ENCODE measurements at regions not wholly inside any gene's neighbourhood (a gene's known extent, or its start where the extent isn't known, plus 50 kb on each side); places are given as distances from the start of the nearest gene placed in this dataset.

GRCh38 chr2:16818203-16818556, 152.5 kb upstream of the CYRIA start:
- no peak for DNase-seq (ENCODE audit: low read depth in 2 of 2)

- no peak for DNase-seq (ENCODE audit: low read depth in 2 of 2)
These were observed 151.9 kb upstream of the CYRIA start for GRCh38 chr2:16817305-16818202.

GRCh38 chr2:16816522-16816921, 150.9 kb upstream of the CYRIA start:
- no peak for DNase-seq (ENCODE audit: low read depth in 2 of 2)

GRCh38 chr2:16816016-16816415, 150.4 kb upstream of the CYRIA start:
- no peak for DNase-seq (ENCODE audit: low read depth in 2 of 2)

- DNase-seq (ENCODE audit: low read depth in 2 of 2): no peak
These were observed 148.0 kb upstream of the CYRIA start for GRCh38 chr2:16813593-16813992.

GRCh38 chr2:16798472-16798871, 132.8 kb upstream of the CYRIA start:
- DNase-seq (ENCODE audit: low read depth in 2 of 2): no peak

- DNase-seq (ENCODE audit: low read depth in 2 of 2): no peak
These were observed 125.9 kb upstream of the CYRIA start for GRCh38 chr2:16791496-16791895.

GRCh38 chr2:16785149-16785548, 119.5 kb upstream of the CYRIA start:
- no peak for DNase-seq (ENCODE audit: low read depth in 2 of 2)

- no peak for DNase-seq (ENCODE audit: low read depth in 2 of 2)
These were observed 119.0 kb upstream of the CYRIA start for GRCh38 chr2:16784652-16785051.

- DNase-seq (ENCODE audit: low read depth in 2 of 2): no peak
These were observed 111.7 kb upstream of the CYRIA start for GRCh38 chr2:16777123-16777870.

GRCh38 chr2:16775899-16776231, 110.2 kb upstream of the CYRIA start:
- DNase-seq (ENCODE audit: low read depth in 2 of 2): no peak

- no peak for DNase-seq (ENCODE audit: low read depth in 2 of 2)
These were observed 109.6 kb upstream of the CYRIA start for GRCh38 chr2:16774980-16775898.

GRCh38 chr2:16774091-16774490, 108.5 kb upstream of the CYRIA start:
- no peak for DNase-seq (ENCODE audit: low read depth in 2 of 2)

GRCh38 chr2:16773080-16773713, 107.6 kb upstream of the CYRIA start:
- DNase-seq (ENCODE audit: low read depth in 2 of 2): no peak

- no peak for DNase-seq (ENCODE audit: low read depth in 2 of 2)
These were observed 102.3 kb upstream of the CYRIA start for GRCh38 chr2:16767789-16768476.

- no peak for DNase-seq (ENCODE audit: low read depth in 2 of 2)
These were observed 99.7 kb upstream of the CYRIA start for GRCh38 chr2:16765356-16765755.

GRCh38 chr2:16764487-16764886, 98.9 kb upstream of the CYRIA start:
- no peak for DNase-seq (ENCODE audit: low read depth in 2 of 2)

GRCh38 chr2:16763493-16763899, 97.9 kb upstream of the CYRIA start:
- no peak for DNase-seq (ENCODE audit: low read depth in 2 of 2)

GRCh38 chr2:16763056-16763455, 97.4 kb upstream of the CYRIA start:
- no peak for DNase-seq (ENCODE audit: low read depth in 2 of 2)

- no peak for DNase-seq (ENCODE audit: low read depth in 2 of 2)
These were observed 94.8 kb upstream of the CYRIA start for GRCh38 chr2:16760426-16760825.

Data from stimulated activated CD4-positive, alpha-beta T cell treated with anti-CD3 and anti-CD28 coated beads, Interleukin-1b, Interleukin-23, amount 100 ng/mL, for 1 hour (primary cell).